ENCODE measurements at regions not wholly inside any gene's neighbourhood (a gene's known extent, or its start where the extent isn't known, plus 50 kb on each side); places are given as distances from the start of the nearest gene placed in this dataset.

DNA sequence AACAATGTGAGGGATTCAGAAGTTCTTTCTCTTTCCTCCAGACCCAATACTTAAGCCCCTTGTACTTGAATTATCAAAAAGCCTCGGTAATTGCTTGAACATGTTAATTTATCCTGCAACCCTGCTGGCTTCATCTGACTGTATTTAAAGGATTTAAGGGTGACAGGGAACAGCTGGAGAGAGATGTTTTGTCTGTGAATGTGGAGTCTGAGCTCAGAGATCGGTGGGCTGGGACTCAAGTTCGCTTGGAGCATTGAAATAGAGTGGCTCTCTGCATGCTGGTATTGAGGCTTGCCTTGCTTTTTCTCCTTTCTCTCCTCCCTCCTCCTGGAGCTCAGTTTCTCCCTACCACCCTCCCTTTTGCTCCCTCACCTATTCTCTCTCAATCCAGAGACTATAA lies 73.6 kb downstream of the BOD1L2 start:
- H2AFZ ChIP-seq (ENCODE audit: low read depth, low read length) = no peak overlapping the region
- ATAC-seq (no peak), FAIRE-seq (no peak), DNase-seq (ENCODE audit: extremely low read depth in 1 of 4, low spot score in 3 of 4) (no peak)
- H3K4me1 ChIP-seq (replicated peaks in 1 of 2; ENCODE audit: control insufficient read depth in 2 of 2, insufficient read depth in 2 of 2, low read length in 2 of 2) = no peaks in the 10 kb centered on the region
- no peak overlapping the region for H3K27ac ChIP-seq (ENCODE audit: extremely low read depth, low read depth, low read length)
- 0 out of 5 replicates have a peak, but pooled peaks cover 0 to 3% of the 10 kb centered on the region in 2 experiments for H3K27me3 ChIP-seq (ENCODE audit: control insufficient read depth in 2 of 2, insufficient read depth in 2 of 2, low read length in 2 of 2)
- no TSS peak for BruUV-seq (replicated peaks)
- H4K20me1 ChIP-seq (replicated peaks; ENCODE audit: control insufficient read depth, insufficient read depth, low read length) = no peaks in the 10 kb centered on the region
- intact Hi-C loops (cut with micrococcal nuclease) (no loop called here), in situ Hi-C loops (cut with MboI) (no loop called here)
- CTCF ChIA-PET (ENCODE audit: low intra/inter-chr PET ratio) = no interaction called here
- no peaks in the 10 kb centered on the region for H3K9me1 ChIP-seq (ENCODE audit: control insufficient read depth, insufficient read depth, low read length)
- H3K9ac ChIP-seq (ENCODE audit: insufficient read depth in 1 of 2, low read depth in 2 of 2, low read length in 2 of 2) = no peak overlapping the region
- H3K36me3 ChIP-seq (ENCODE audit: control insufficient read depth, insufficient read depth, low read length) = no peaks in the 10 kb centered on the region
- TF ChIP-seq, protein P1, sequence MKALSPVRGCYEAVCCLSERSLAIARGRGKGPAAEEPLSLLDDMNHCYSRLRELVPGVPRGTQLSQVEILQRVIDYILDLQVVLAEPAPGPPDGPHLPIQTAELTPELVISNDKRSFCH (CRISPR knock-in tag; IDR thresholded peaks at IDR 0.05) = no peak
- TF ChIP-seq, protein P1 (tag; IDR thresholded peaks at IDR 0.05) = no peak
- TF ChIP-seq PYGO2 (tag; IDR thresholded peaks at IDR 0.05) (no peak), NBN (IDR thresholded peaks at IDR 0.05; ENCODE audit: low read depth) (no peak), ZBTB12 (CRISPR knock-in tag; IDR thresholded peaks at IDR 0.05) (no peak), SP2 (IDR thresholded peaks at IDR 0.05; ENCODE audit: extremely low read depth, low read depth, low read length, poor library complexity, severe bottlenecking) (no peak), PHB2 (IDR thresholded peaks at IDR 0.05; ENCODE audit: low read depth) (no peak), PKNOX1 (IDR thresholded peaks at IDR 0.05) (no peak), CBX8 (IDR thresholded peaks at IDR 0.05; ENCODE audit: borderline replicate concordance, extremely low read depth, low read depth, low read length, poor library complexity, severe bottlenecking) (no peak)
- TF ChIP-seq, protein P2, sequence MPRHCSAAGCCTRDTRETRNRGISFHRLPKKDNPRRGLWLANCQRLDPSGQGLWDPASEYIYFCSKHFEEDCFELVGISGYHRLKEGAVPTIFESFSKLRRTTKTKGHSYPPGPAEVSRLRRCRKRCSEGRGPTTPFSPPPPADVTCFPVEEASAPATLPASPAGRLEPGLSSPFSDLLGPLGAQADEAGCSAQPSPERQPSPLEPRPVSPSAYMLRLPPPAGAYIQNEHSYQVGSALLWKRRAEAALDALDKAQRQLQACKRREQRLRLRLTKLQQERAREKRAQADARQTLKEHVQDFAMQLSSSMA (CRISPR knock-in tag; IDR thresholded peaks at IDR 0.05) = no peak
- no peaks in the 10 kb centered on the region for H3K79me2 ChIP-seq (ENCODE audit: control insufficient read depth, insufficient read depth, low read length)
- H3K4me2 ChIP-seq (ENCODE audit: insufficient read depth, low read length) = no peak overlapping the region
- no peak overlapping the region for H3K4me3 ChIP-seq
- no peaks in the 10 kb centered on the region for H3K9me3 ChIP-seq (replicated peaks; ENCODE audit: control insufficient read depth, insufficient read depth, low read depth, low read length)
- WGBS (ENCODE audit: insufficient coverage, low coverage, missing lambda C conversion rate) = 0% methylated on average over 3 of the region's 3 CpGs
- POLR2A ChIA-PET = interaction anchor here (0.6 kb wide), 1 partner anchor 26 kb away, joined by 3 read pairs; no protein-coding TSS in a partner anchor
